Endothelial cell of umbilical vein (primary cell): ENCODE measurements at regions not wholly inside any gene's neighbourhood (a gene's known extent, or its start where the extent isn't known, plus 50 kb on each side); places are given as distances from the start of the nearest gene placed in this dataset.

Source experiments
- BruUV-seq: library from RNA; stranded (reverse); fragments of 400-500 nt; replicated peaks from 2 replicates; lab custom pipeline; 2021; lab: Mats Ljungman, UMichigan
- CTCF ChIA-PET: fragments of 300-600, 350-600 bp; sonication (Branson Sonifier 250); formaldehyde crosslinking; loops from one replicate; lab custom pipeline; 2021; ENCODE audit warnings: antibody characterized with exemption, inconsistent platforms; lab: Charles Lee
- POLR2A ChIA-PET: fragments of 300-600, 350-600 bp; sonication (Branson Sonifier 250); formaldehyde crosslinking; loops from one replicate; lab custom pipeline; 2021; ENCODE audit warnings: antibody characterized with exemption, inconsistent platforms; lab: Charles Lee
- DNase-seq: peaks from one replicate; pipeline ENCODE4 v3.0.0-alpha.2; 2011; ENCODE audit warnings: low read depth, low spot score
- FAIRE-seq: peaks from 2 replicates; lab custom pipeline; 2011; peaks lifted over from hg19 to GRCh38; lab: Jason Lieb, UNC
- H2AFZ ChIP-seq: 2 replicates; pipeline ENCODE4 v1.6.0; 2012; ENCODE audit warnings: low read depth, low read length, control low read depth, inconsistent platforms
- H3K27ac ChIP-seq: 2 replicates; pipeline ENCODE4 v1.5.1; 2011; ENCODE audit warnings: low read depth, mild to moderate bottlenecking, control low read depth, low read length, moderate library complexity; ENCODE audit not compliant: insufficient read depth
- H3K27me3 ChIP-seq, 2 experiments: 2 replicates each; pipeline versions ENCODE4 v1.6.0 to v1.6.1; 2011; ENCODE audit warnings: low read length in 2 of 2, mixed read lengths in 1 of 2; ENCODE audit not compliant: control insufficient read depth in 2 of 2, insufficient read depth in 2 of 2
- H3K36me3 ChIP-seq, 2 experiments: 2 replicates in 1 of 2; 3 replicates in 1 of 2; pipeline ENCODE4 v1.5.1; 2011; ENCODE audit warnings: low read length in 2 of 2, mild to moderate bottlenecking in 1 of 2, moderate library complexity in 1 of 2; ENCODE audit not compliant: control insufficient read depth in 2 of 2, insufficient read depth in 2 of 2; ENCODE audit errors: extremely low read depth in 1 of 2
- H3K4me1 ChIP-seq: 3 replicates; pipeline ENCODE4 v1.5.1; 2011; ENCODE audit warnings: mild to moderate bottlenecking, low read length; ENCODE audit not compliant: control insufficient read depth, insufficient read depth; ENCODE audit errors: extremely low read depth
- H3K4me2 ChIP-seq: 2 replicates; pipeline ENCODE4 v1.6.1; 2011; ENCODE audit warnings: low read length, control low read depth, mixed read lengths; ENCODE audit not compliant: insufficient read depth
- H3K4me3 ChIP-seq, 3 experiments: fragments of 200-600 bp in 1 of 3; sonication (generic), shearing (Covaris generic) in 1 of 3; replicated peaks in 1 of 3; 2 replicates each; pipeline ENCODE4 v1.5.1; 2011 to 2016; ENCODE audit warnings: control low read depth in 3 of 3, low read length in 3 of 3, mild to moderate bottlenecking in 2 of 3, inconsistent platforms in 1 of 3, low read depth in 1 of 3, moderate library complexity in 1 of 3; ENCODE audit not compliant: insufficient read depth in 1 of 3
- H3K79me2 ChIP-seq: 2 replicates; pipeline ENCODE4 v1.6.0; 2012; ENCODE audit warnings: low read length, inconsistent platforms; ENCODE audit not compliant: control insufficient read depth, insufficient read depth
- H3K9ac ChIP-seq: replicated peaks from 2 replicates; pipeline ENCODE3; 2011; ENCODE audit warnings: low read length, control low read depth; ENCODE audit not compliant: insufficient read depth; ENCODE audit errors: extremely low read depth
- H3K9me1 ChIP-seq: replicated peaks from 3 replicates; pipeline ENCODE4 v1.6.0; 2011; ENCODE audit warnings: mild to moderate bottlenecking, low read length; ENCODE audit not compliant: control insufficient read depth, insufficient read depth; ENCODE audit errors: extremely low read depth
- H3K9me3 ChIP-seq: replicated peaks from 2 replicates; pipeline ENCODE4 v1.5.1; 2012; ENCODE audit warnings: low read length, inconsistent platforms; ENCODE audit not compliant: control insufficient read depth, insufficient read depth
- H4K20me1 ChIP-seq: replicated peaks from 2 replicates; pipeline ENCODE3; 2011; ENCODE audit warnings: mild to moderate bottlenecking, low read length; ENCODE audit not compliant: control insufficient read depth, insufficient read depth; ENCODE audit errors: extremely low read depth
- FOS ChIP-seq: IDR thresholded peaks from 2 replicates; pipeline ENCODE4 v1.6.1; 2011; ENCODE audit warnings: mild to moderate bottlenecking, low read length, moderate library complexity, borderline replicate concordance; ENCODE audit not compliant: insufficient read depth
- MYC ChIP-seq: IDR thresholded peaks from one replicate; pipeline ENCODE4 v1.6.1; 2011; ENCODE audit warnings: mild to moderate bottlenecking, low read depth, low read length
- POLR2A ChIP-seq: IDR thresholded peaks from 2 replicates; pipeline ENCODE4 v1.6.1; 2012; ENCODE audit warnings: low read depth, mild to moderate bottlenecking, control low read depth, low read length
- POLR2AphosphoS5 ChIP-seq: IDR thresholded peaks from 2 replicates; pipeline ENCODE4 v1.6.1; 2012; ENCODE audit warnings: low read depth, mild to moderate bottlenecking, control low read depth, low read length, moderate library complexity; ENCODE audit not compliant: insufficient read depth
- dilution Hi-C: fragments of 300-500 bp; cut with MboI; formaldehyde crosslinking; loops from one replicate; pipeline ENCODE4 v1.15.0; 2019; ENCODE audit warnings: low sequenced_read_pairs; ENCODE audit not compliant: extremely low pct_ligation_motif_present
- intact Hi-C: fragments of 100-400 bp; cut with micrococcal nuclease; formaldehyde crosslinking; loops from one replicate; pipeline ENCODE4 v1.10.0; 2022
- TF ChIP-seq, protein P1 (sequence below), 2 donors: IDR thresholded peaks; 1 replicate in 1 of 2; 2 replicates in 1 of 2; pipeline ENCODE4 v1.5.1; 2011; ENCODE audit warnings: low read length in 2 of 2, mild to moderate bottlenecking in 2 of 2, moderate library complexity in 2 of 2, control low read depth in 1 of 2, inconsistent platforms in 1 of 2, low read depth in 1 of 2; ENCODE audit not compliant: insufficient read depth in 1 of 2; ENCODE audit errors: extremely low read depth in 1 of 2
- TF ChIP-seq, protein P2 (sequence below): IDR thresholded peaks from 2 replicates; pipeline ENCODE4 v1.6.1; 2011; ENCODE audit not compliant: insufficient read depth, insufficient read length

DNA sequence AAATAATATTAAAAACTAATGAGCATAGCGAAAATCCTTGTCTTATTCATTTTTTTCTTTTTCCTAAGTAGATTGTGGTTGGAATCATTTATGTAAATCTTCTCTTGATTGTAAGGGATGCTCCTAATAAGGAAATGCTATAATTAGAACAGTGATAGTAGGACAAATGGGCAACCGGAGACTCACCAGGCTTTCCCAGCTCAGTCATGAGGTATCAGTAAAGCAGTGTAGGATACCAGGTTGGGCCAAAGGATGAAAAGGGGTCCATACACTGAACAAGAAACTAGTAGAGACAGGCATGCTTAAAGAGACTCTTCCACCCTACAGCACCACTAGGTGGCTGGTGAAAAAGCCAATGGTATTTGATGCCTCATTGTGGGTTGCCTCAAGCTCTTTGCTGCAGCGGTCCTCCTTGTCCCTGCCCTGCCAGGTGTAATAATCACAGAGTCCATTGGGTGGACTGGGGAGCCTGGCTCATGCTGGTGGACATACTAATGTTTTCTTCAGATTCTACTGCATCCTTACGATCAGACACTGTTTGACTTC lies 71.4 kb upstream of the FAM98A start:
- H3K79me2 ChIP-seq = no peaks in the 10 kb centered on the region
- no peak overlapping the region for H3K9ac ChIP-seq
- DNase-seq (no peak), FAIRE-seq (no peak)
- no peaks in the 10 kb centered on the region for H4K20me1 ChIP-seq
- dilution Hi-C loops = no loop called here
- no peaks in the 10 kb centered on the region for H3K9me1 ChIP-seq
- intact Hi-C loops = loop anchor here (5.0 kb wide), 1 partner anchor 427 kb away; no protein-coding TSS in a partner anchor
- H3K4me2 ChIP-seq = no peak overlapping the region
- no peaks in the 10 kb centered on the region for H3K4me1 ChIP-seq
- no peak overlapping the region for H2AFZ ChIP-seq
- ChIA-PET CTCF (interaction anchor here (0.6 kb wide), 1 partner anchor 123 kb away, joined by 3 read pairs; no protein-coding TSS in a partner anchor), POLR2A (no interaction called here)
- no peaks in the 10 kb centered on the region for H3K9me3 ChIP-seq
- TF ChIP-seq FOS = no peak
- TF ChIP-seq, protein P1, sequence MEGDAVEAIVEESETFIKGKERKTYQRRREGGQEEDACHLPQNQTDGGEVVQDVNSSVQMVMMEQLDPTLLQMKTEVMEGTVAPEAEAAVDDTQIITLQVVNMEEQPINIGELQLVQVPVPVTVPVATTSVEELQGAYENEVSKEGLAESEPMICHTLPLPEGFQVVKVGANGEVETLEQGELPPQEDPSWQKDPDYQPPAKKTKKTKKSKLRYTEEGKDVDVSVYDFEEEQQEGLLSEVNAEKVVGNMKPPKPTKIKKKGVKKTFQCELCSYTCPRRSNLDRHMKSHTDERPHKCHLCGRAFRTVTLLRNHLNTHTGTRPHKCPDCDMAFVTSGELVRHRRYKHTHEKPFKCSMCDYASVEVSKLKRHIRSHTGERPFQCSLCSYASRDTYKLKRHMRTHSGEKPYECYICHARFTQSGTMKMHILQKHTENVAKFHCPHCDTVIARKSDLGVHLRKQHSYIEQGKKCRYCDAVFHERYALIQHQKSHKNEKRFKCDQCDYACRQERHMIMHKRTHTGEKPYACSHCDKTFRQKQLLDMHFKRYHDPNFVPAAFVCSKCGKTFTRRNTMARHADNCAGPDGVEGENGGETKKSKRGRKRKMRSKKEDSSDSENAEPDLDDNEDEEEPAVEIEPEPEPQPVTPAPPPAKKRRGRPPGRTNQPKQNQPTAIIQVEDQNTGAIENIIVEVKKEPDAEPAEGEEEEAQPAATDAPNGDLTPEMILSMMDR (IDR thresholded peaks at IDR 0.05; ENCODE audit: extremely low read depth in 1 of 2, insufficient read depth in 1 of 2, low read depth in 1 of 2, low read length in 2 of 2) = no peak
- H3K4me3 ChIP-seq = no peak overlapping the region
- no peak overlapping the region for H3K27ac ChIP-seq
- H3K36me3 ChIP-seq = no peaks in the 10 kb centered on the region
- no TSS peak for BruUV-seq
- no peaks in the 10 kb centered on the region for H3K27me3 ChIP-seq

DNA sequence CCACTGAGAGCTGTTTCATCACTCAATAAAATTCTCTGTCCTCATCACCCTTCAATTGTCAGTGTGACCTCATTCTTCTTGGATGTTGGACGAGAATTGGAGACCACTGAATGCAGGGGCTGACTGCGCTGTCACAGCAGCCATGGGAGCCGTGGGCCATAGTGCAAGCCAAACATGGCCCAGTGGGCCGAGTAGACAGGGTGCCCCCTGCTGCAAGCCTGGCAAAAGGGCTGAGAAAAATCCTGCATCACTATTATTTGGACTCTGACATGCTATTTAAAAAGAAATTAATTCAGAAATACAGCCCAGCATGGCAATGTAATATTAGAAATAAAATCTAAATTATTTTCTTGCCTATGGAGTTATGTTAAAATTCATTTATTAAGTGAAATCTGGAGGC lies 67.8 kb upstream of the FAM98A start:
- Histone ChIP-seq H3K27me3 (no peaks in the 10 kb centered on the region), H2AFZ (no peak overlapping the region), H3K9me3 (no peaks in the 10 kb centered on the region), H3K27ac (no peak overlapping the region), H3K9me1 (no peaks in the 10 kb centered on the region), H3K4me1 (no peaks in the 10 kb centered on the region), H3K36me3 (no peaks in the 10 kb centered on the region), H3K4me3 (no peak overlapping the region), H3K79me2 (no peaks in the 10 kb centered on the region), H3K9ac (no peak overlapping the region), H3K4me2 (no peak overlapping the region), H4K20me1 (no peaks in the 10 kb centered on the region)
- no peak for FAIRE-seq
- dilution Hi-C loops = no loop called here
- BruUV-seq = no TSS peak
- TF ChIP-seq, protein P1 (IDR thresholded peaks at IDR 0.05; ENCODE audit: extremely low read depth in 1 of 2, insufficient read depth in 1 of 2, low read depth in 1 of 2, low read length in 2 of 2) = no peak
- no peak for TF ChIP-seq MYC
- no peak for TF ChIP-seq POLR2A
- no peak for TF ChIP-seq POLR2AphosphoS5
- TF ChIP-seq, protein P2, sequence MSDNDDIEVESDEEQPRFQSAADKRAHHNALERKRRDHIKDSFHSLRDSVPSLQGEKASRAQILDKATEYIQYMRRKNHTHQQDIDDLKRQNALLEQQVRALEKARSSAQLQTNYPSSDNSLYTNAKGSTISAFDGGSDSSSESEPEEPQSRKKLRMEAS = no peak
- DNase-seq = no peak
- intact Hi-C loops = no loop called here
- CTCF ChIA-PET = no interaction called here
- POLR2A ChIA-PET = no interaction called here
